ENCODE measurements at regions not wholly inside any gene's neighbourhood (a gene's known extent, or its start where the extent isn't known, plus 50 kb on each side); places are given as distances from the start of the nearest gene placed in this dataset.

GRCh38 chr2:15041429-15041837 is 408.9 kb downstream of the LRATD1 start:
- no peak for DNase-seq
- H3K27ac ChIP-seq, result no peak overlapping the region
- H3K4me1 ChIP-seq, result no peaks in the 10 kb centered on the region
- H3K36me3 ChIP-seq, result no peaks in the 10 kb centered on the region
- TF ChIP-seq POLR2AphosphoS5 (IDR thresholded peaks at IDR 0.05), result no peak
- no peak for TF ChIP-seq POLR2A (IDR thresholded peaks at IDR 0.05)
- TF ChIP-seq CTCF (IDR thresholded peaks at IDR 0.05 in 8 of 11, conservative IDR thresholded peaks at IDR 0.05 in 3 of 11), result no peak
- no peaks in the 10 kb centered on the region for H3K27me3 ChIP-seq (replicated peaks in 1 of 7)
- no peaks in the 10 kb centered on the region for H3K9me3 ChIP-seq
- 60 to 85% (median 72%) methylated on average over 5 of the region's 5 CpGs for WGBS, 5 donors
- intact Hi-C loops (cut with DNase I; ENCODE audit: low total_unique reads), result no loop called here
- no peak overlapping the region for H3K4me3 ChIP-seq

GRCh38 chr2:15042801-15043217 is 410.3 kb downstream of the LRATD1 start:
- TF ChIP-seq CTCF (IDR thresholded peaks at IDR 0.05 in 8 of 11, conservative IDR thresholded peaks at IDR 0.05 in 3 of 11), result no peak
- TF ChIP-seq POLR2A (IDR thresholded peaks at IDR 0.05), result no peak
- TF ChIP-seq POLR2AphosphoS5 (IDR thresholded peaks at IDR 0.05), result no peak
- intact Hi-C loops (cut with DNase I; ENCODE audit: low total_unique reads), result no loop called here
- no peak overlapping the region for H3K4me3 ChIP-seq
- DNase-seq, result no peak
- H3K4me1 ChIP-seq, result no peaks in the 10 kb centered on the region
- H3K27ac ChIP-seq, result no peak overlapping the region
- no peaks in the 10 kb centered on the region for H3K9me3 ChIP-seq
- WGBS, 5 donors, result 73 to 82% (median 75%) methylated on average over 6 of the region's 6 CpGs
- no peaks in the 10 kb centered on the region for H3K27me3 ChIP-seq (replicated peaks in 1 of 7)
- no peaks in the 10 kb centered on the region for H3K36me3 ChIP-seq

GRCh38 chr2:15043336-15044058 is 411.0 kb downstream of the LRATD1 start:
- no peaks in the 10 kb centered on the region for H3K4me1 ChIP-seq
- intact Hi-C loops (cut with DNase I; ENCODE audit: low total_unique reads), result no loop called here

More at GRCh38 chr2:15043336-15044058, 411.0 kb downstream of the LRATD1 start:
- no peak overlapping the region for H3K4me3 ChIP-seq
- H3K27me3 ChIP-seq (replicated peaks in 1 of 7), result no peaks in the 10 kb centered on the region
- no peak overlapping the region for H3K27ac ChIP-seq
- WGBS, 5 donors, result 45 to 58% (median 48%) methylated on average over 4 of the region's 4 CpGs
- DNase-seq, result no peak
- no peaks in the 10 kb centered on the region for H3K36me3 ChIP-seq
- TF ChIP-seq CTCF (IDR thresholded peaks at IDR 0.05 in 8 of 11, conservative IDR thresholded peaks at IDR 0.05 in 3 of 11), result no peak
- TF ChIP-seq POLR2AphosphoS5 (IDR thresholded peaks at IDR 0.05), result no peak
- no peak for TF ChIP-seq POLR2A (IDR thresholded peaks at IDR 0.05)
- H3K9me3 ChIP-seq, result no peaks in the 10 kb centered on the region
